ENCODE measurements at regions not wholly inside any gene's neighbourhood (a gene's known extent, or its start where the extent isn't known, plus 50 kb on each side); places are given as distances from the start of the nearest gene placed in this dataset.
"Not testable (repeated sequence)": the region's sequence is repeated elsewhere in the genome, so short reads cannot be mapped to it uniquely, and the experiment has no call there.

- H3K4me1 ChIP-seq, result no peaks in the 10 kb centered on the region
- no peaks in the 10 kb centered on the region for H3K27me3 ChIP-seq
- no peak overlapping the region for H3K27ac ChIP-seq
- H3K9me3 ChIP-seq, result peaks cover 0 to 2% of the 10 kb centered on the region in 2 donors
- no peak for DNase-seq (ENCODE audit: low spot score in 2 of 2)
- TF ChIP-seq POLR2A (IDR thresholded peaks at IDR 0.05), result no peak
- TF ChIP-seq POLR2AphosphoS5 (IDR thresholded peaks at IDR 0.05), result no peak
- TF ChIP-seq CTCF (IDR thresholded peaks at IDR 0.05), result no peak
- no peak overlapping the region for H3K4me3 ChIP-seq
- intact Hi-C loops (cut with DNase I; ENCODE audit: low total_unique reads), result no loop called here
- no peaks in the 10 kb centered on the region for H3K36me3 ChIP-seq
Measured at GRCh38 chr13:75178436-75178835, 303.5 kb downstream of the TBC1D4 start.

DNA sequence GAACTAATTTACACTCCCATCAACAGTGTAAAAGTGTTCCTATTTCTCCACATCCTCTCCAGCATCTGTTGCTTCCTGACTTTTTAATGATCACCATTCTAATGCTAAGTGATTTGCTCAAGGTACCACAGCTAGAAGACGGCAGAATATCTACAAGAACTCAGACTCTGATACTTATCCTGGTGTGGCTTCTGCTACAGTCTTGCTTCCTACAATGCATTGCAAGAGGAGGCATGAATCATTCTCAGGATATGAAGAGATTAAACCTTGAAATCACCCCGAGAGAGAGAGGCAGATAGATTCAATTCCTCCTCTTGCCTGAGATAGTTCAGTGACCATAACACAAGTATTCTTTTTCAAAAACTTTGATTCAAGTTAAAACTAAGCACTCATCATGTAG, 306.4 kb downstream of the TBC1D4 start:
- Histone ChIP-seq H3K4me3 (no peak overlapping the region), H3K36me3 (no peaks in the 10 kb centered on the region), H3K27me3 (no peaks in the 10 kb centered on the region), H3K27ac (no peak overlapping the region), H3K4me1 (no peaks in the 10 kb centered on the region), H3K9me3 (no peaks in the 10 kb centered on the region)
- intact Hi-C loops (cut with DNase I; ENCODE audit: low total_unique reads), result no loop called here
- no peak for DNase-seq (ENCODE audit: low spot score in 2 of 2)
- TF ChIP-seq POLR2AphosphoS5 (IDR thresholded peaks at IDR 0.05), result no peak
- no peak for TF ChIP-seq CTCF (IDR thresholded peaks at IDR 0.05)

- H3K36me3 ChIP-seq; H3K4me1 ChIP-seq; H3K27me3 ChIP-seq; H3K27ac ChIP-seq; intact Hi-C loops (cut with DNase I; ENCODE audit: low total_unique reads); DNase-seq (ENCODE audit: low spot score in 2 of 2); H3K9me3 ChIP-seq; H3K4me3 ChIP-seq: not testable (repeated sequence)
Measured at GRCh38 chr13:75175097-75175496, 306.9 kb downstream of the TBC1D4 start.

GRCh38 chr13:75174481-75174880, 307.5 kb downstream of the TBC1D4 start:
- TF ChIP-seq POLR2A (IDR thresholded peaks at IDR 0.05), result no peak
- TF ChIP-seq POLR2AphosphoS5 (IDR thresholded peaks at IDR 0.05), result no peak
- TF ChIP-seq CTCF (IDR thresholded peaks at IDR 0.05), result no peak
- no peaks in the 10 kb centered on the region for H3K36me3 ChIP-seq
- no peak overlapping the region for H3K27ac ChIP-seq
- H3K27me3 ChIP-seq, result no peaks in the 10 kb centered on the region
- H3K4me3 ChIP-seq, result no peak overlapping the region
- intact Hi-C loops (cut with DNase I; ENCODE audit: low total_unique reads), result no loop called here
- no peak for DNase-seq (ENCODE audit: low spot score in 2 of 2)
- H3K9me3 ChIP-seq, result no peaks in the 10 kb centered on the region
- no peaks in the 10 kb centered on the region for H3K4me1 ChIP-seq

DNA sequence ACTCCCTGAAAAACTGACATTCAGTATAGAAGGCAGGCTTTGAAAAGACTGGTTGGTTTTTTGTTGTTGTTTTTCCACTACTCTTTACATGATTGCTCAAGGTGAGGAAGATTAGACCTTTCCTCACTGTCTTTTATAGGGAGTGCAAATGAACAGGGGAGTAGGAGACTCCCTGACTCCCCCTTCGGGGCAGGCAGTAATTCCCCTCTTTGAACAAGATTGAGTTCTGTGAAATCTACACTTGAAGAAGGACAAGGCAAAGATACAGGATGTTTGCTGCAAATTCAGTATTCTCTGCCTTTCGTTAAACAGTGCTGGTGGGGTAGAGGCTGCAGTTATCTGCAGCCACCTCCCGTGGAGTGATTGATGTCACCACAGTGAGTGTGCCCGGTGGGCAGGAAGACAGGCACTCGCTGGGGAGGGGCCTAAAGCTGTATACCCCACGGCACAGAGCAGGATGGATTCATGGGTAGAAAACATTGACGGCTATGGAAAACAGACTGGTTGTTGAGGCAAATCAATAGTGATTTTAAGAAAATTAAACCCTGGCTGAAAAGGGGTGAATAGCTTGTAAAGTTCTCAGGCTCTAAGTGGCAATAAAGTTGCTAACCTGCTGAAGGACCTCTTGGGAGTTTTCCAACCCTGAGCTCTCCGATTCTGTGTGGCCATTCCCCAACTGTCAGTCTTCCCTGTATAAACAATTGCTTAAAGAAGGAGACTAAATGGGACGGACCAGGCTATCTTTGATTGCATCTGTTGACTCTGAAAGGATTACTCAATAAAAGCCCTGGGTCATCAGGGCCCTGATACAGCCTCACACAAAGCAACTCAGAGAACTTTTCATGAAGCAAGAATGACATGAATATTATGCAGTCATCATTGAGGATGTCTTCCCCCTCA, 308.3 kb downstream of the TBC1D4 start:
- H3K36me3 ChIP-seq, result no peaks in the 10 kb centered on the region
- H3K4me3 ChIP-seq, result no peak overlapping the region
- no peak overlapping the region for H3K27ac ChIP-seq
- H3K4me1 ChIP-seq, result no peaks in the 10 kb centered on the region
- no peaks in the 10 kb centered on the region for H3K27me3 ChIP-seq
- TF ChIP-seq CTCF (IDR thresholded peaks at IDR 0.05), result no peak
- no peak for TF ChIP-seq POLR2AphosphoS5 (IDR thresholded peaks at IDR 0.05)
- no peak for TF ChIP-seq POLR2A (IDR thresholded peaks at IDR 0.05)
- no peaks in the 10 kb centered on the region for H3K9me3 ChIP-seq
- DNase-seq (ENCODE audit: low spot score in 2 of 2), result no peak
- intact Hi-C loops (cut with DNase I; ENCODE audit: low total_unique reads), result no loop called here

Measured in breast epithelium (tissue), 4 donors.